ENCODE measurements at regions not wholly inside any gene's neighbourhood (a gene's known extent, or its start where the extent isn't known, plus 50 kb on each side); places are given as distances from the start of the nearest gene placed in this dataset.

DNA sequence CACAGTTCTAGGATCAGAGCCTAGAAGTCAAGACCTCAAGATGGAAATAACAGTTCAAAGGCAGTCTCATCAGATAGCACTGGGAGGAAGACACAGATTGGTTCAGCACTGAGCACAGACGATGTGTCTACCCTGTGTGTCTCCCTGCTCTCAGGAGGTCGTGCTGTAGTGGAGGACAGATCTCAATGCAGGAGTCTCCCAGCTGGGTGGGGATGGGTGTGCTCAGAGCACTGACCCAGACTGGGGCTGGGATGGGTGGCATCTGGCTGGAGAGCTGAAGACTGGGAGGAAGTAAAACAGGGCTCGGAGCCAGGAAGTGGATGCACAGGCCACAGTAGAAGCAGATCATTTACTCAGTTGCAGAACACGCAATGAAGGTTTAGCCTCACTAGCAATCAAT lies 69.5 kb upstream of the GDF10 start:
- TF ChIP-seq SIN3A (IDR thresholded peaks at IDR 0.05; ENCODE audit: borderline replicate concordance, insufficient read depth, low read depth, low read length) (no peak), TCF7L2 (IDR thresholded peaks at IDR 0.05; ENCODE audit: low read depth, low read length) (no peak), CTCF (IDR thresholded peaks at IDR 0.05) (no peak), POLR2AphosphoS5 (IDR thresholded peaks at IDR 0.05; ENCODE audit: low read depth, low read length) (no peak)
- TF ChIP-seq, protein P1, sequence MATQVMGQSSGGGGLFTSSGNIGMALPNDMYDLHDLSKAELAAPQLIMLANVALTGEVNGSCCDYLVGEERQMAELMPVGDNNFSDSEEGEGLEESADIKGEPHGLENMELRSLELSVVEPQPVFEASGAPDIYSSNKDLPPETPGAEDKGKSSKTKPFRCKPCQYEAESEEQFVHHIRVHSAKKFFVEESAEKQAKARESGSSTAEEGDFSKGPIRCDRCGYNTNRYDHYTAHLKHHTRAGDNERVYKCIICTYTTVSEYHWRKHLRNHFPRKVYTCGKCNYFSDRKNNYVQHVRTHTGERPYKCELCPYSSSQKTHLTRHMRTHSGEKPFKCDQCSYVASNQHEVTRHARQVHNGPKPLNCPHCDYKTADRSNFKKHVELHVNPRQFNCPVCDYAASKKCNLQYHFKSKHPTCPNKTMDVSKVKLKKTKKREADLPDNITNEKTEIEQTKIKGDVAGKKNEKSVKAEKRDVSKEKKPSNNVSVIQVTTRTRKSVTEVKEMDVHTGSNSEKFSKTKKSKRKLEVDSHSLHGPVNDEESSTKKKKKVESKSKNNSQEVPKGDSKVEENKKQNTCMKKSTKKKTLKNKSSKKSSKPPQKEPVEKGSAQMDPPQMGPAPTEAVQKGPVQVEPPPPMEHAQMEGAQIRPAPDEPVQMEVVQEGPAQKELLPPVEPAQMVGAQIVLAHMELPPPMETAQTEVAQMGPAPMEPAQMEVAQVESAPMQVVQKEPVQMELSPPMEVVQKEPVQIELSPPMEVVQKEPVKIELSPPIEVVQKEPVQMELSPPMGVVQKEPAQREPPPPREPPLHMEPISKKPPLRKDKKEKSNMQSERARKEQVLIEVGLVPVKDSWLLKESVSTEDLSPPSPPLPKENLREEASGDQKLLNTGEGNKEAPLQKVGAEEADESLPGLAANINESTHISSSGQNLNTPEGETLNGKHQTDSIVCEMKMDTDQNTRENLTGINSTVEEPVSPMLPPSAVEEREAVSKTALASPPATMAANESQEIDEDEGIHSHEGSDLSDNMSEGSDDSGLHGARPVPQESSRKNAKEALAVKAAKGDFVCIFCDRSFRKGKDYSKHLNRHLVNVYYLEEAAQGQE (IDR thresholded peaks at IDR 0.05; ENCODE audit: insufficient read depth in 1 of 2, low read depth in 2 of 2, low read length in 1 of 2), result no peak
- BruUV-seq (replicated peaks), result no TSS peak
- ATAC-seq, result no peak
- in situ Hi-C loops (cut with HindIII; ENCODE audit: low pct_unique_long_range_greater_than_20kb, low sequenced_read_pairs), result no loop called here
- intact Hi-C loops (cut with micrococcal nuclease; ENCODE audit: unreplicated experiment), result no loop called here
- Histone ChIP-seq H3K27ac (ENCODE audit: low read length) (no peak overlapping the region), H3K27me3 (ENCODE audit: control insufficient read depth, insufficient read depth, low read length) (peaks cover 4% of the 10 kb centered on the region; the same call in 1 of the 2 replicates), H3K4me3 (ENCODE audit: low read depth in 2 of 2, low read length in 2 of 2) (no peak overlapping the region), H3K36me3 (ENCODE audit: control insufficient read depth, insufficient read depth, low read length) (no peaks in the 10 kb centered on the region), H3K4me1 (ENCODE audit: control insufficient read depth, insufficient read depth, low read length) (no peaks in the 10 kb centered on the region), H3K9me3 (ENCODE audit: control insufficient read depth, insufficient read depth, low read depth, low read length) (no peaks in the 10 kb centered on the region)
- no peak for DNase-seq (ENCODE audit: low read depth, low spot score)
- CTCF ChIA-PET, result no interaction called here
- POLR2A ChIA-PET, result no interaction called here

DNA sequence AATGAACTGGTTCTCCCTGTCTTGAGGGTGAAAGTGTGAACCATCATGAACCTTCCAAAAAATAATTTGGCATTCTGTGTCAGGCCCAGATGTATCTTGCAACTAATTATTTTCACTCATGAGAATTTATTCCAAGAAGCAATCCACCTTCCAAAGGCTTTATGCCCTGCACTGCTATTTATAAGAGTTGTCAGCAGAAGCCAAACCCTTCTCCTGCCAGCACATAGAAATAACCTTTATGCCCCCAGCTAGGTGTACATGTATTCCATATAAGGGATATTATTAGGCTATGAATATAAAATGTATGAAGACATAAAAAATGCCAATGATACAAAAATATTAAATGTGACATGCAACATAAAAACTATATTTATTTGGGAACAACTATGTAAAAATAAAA lies 69.0 kb upstream of the GDF10 start:
- no peak for DNase-seq (ENCODE audit: low read depth, low spot score)
- ChIA-PET POLR2A (no interaction called here), CTCF (no interaction called here)
- H3K4me1 ChIP-seq (ENCODE audit: control insufficient read depth, insufficient read depth, low read length), result no peaks in the 10 kb centered on the region
- no peaks in the 10 kb centered on the region for H3K9me3 ChIP-seq (ENCODE audit: control insufficient read depth, insufficient read depth, low read depth, low read length)
- no TSS peak for BruUV-seq (replicated peaks)
- intact Hi-C loops (cut with micrococcal nuclease; ENCODE audit: unreplicated experiment) (no loop called here), in situ Hi-C loops (cut with HindIII; ENCODE audit: low pct_unique_long_range_greater_than_20kb, low sequenced_read_pairs) (no loop called here)
- TF ChIP-seq POLR2AphosphoS5 (IDR thresholded peaks at IDR 0.05; ENCODE audit: low read depth, low read length) (no peak), TCF7L2 (IDR thresholded peaks at IDR 0.05; ENCODE audit: low read depth, low read length) (no peak), CTCF (IDR thresholded peaks at IDR 0.05) (no peak), SIN3A (IDR thresholded peaks at IDR 0.05; ENCODE audit: borderline replicate concordance, insufficient read depth, low read depth, low read length) (no peak)
- TF ChIP-seq, protein P1 (IDR thresholded peaks at IDR 0.05; ENCODE audit: insufficient read depth in 1 of 2, low read depth in 2 of 2, low read length in 1 of 2), result no peak
- peaks cover 4% of the 10 kb centered on the region; the same call in 1 of the 2 replicates for H3K27me3 ChIP-seq (ENCODE audit: control insufficient read depth, insufficient read depth, low read length)
- H3K4me3 ChIP-seq (ENCODE audit: low read depth in 2 of 2, low read length in 2 of 2), result no peak overlapping the region
- no peak for ATAC-seq
- no peak overlapping the region for H3K27ac ChIP-seq (ENCODE audit: low read length)
- H3K36me3 ChIP-seq (ENCODE audit: control insufficient read depth, insufficient read depth, low read length), result no peaks in the 10 kb centered on the region
